NCI-H1092 (cell line): ENCODE measurements at regions not wholly inside any gene's neighbourhood (a gene's known extent, or its start where the extent isn't known, plus 50 kb on each side); places are given as distances from the start of the nearest gene placed in this dataset.

ENCODE experiments used
- DNase-seq: peaks from one replicate; lab custom pipeline; 2025; lab: John Stamatoyannopoulos, UW

GRCh38 chr3:106758459-106758858 lies 618.8 kb upstream of the CCDC54 start:
- no peak for DNase-seq

- DNase-seq = no peak
Observed at GRCh38 chr3:106759731-106760130, 617.5 kb upstream of the CCDC54 start.

DNA sequence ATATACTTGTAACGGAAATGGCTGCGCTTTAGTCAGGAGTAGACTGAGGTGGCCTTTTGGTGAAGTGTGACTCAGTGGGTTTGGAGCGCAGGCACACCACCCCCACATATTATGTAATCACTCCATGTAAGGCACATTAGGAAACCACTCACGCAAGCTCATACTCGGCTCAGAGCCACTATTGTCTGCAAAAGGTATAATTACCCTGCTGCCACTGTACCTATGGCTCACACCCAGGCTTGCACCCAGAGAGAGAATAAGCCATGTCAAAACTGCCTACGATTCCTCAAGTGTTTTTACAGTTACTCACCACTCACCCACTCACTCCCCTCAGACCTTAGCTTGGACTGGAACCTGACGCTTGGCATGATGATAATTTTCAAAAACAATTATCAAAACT lies 611.9 kb upstream of the CCDC54 start:
- no peak for DNase-seq

GRCh38 chr3:106768941-106769480 lies 608.2 kb upstream of the CCDC54 start:
- DNase-seq = no peak

GRCh38 chr3:106773795-106774194 lies 603.4 kb upstream of the CCDC54 start:
- no peak for DNase-seq

DNA sequence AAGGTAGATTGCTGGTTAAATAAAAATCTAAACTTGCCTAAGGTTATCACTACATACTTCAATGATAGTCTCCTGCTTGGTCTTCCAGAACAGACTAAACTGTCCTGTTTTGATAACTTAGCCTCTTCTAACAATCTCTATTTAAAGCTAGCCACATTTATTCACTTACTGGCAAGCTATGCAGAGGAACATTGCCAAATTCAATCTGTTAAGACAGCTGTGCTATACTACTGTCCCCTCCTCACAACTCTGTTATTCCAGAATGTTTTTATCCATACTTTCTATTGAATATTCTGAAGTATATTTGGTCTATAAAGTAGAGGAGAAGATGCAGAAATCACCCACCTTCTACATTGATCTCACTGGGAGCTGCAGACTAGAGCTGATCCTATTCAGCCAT lies 594.0 kb upstream of the CCDC54 start:
- no peak for DNase-seq

- no peak for DNase-seq
Observed at GRCh38 chr3:106789276-106789675, 588.0 kb upstream of the CCDC54 start.

GRCh38 chr3:106792716-106793115 lies 584.5 kb upstream of the CCDC54 start:
- no peak for DNase-seq

GRCh38 chr3:106794442-106794841 lies 582.8 kb upstream of the CCDC54 start:
- DNase-seq = no peak

DNA sequence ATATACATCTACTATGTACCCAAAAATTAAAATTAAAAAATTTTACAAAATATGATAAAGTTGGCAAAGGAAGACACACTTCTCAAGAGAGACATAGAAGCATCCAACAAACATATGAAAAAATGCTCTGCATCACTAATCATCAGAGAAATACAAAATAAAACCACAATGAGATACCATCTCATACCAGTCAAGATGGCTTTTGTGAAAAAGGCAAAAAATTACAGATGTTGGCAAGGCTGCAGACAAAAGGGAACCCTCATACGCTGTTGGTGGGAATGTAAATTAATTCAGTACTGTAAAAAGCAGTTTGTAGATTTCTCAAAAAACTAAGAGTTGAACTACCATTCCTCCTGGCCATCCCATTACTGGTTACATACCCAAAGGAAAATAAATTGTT lies 581.7 kb upstream of the CCDC54 start:
- DNase-seq = no peak

GRCh38 chr3:106797461-106797860 lies 579.8 kb upstream of the CCDC54 start:
- no peak for DNase-seq

- DNase-seq = no peak
Observed at GRCh38 chr3:106805625-106806024, 571.6 kb upstream of the CCDC54 start.

- no peak for DNase-seq
Observed at GRCh38 chr3:106806964-106807363, 570.3 kb upstream of the CCDC54 start.

- no peak for DNase-seq
Observed at GRCh38 chr3:106809041-106809440, 568.2 kb upstream of the CCDC54 start.

DNA sequence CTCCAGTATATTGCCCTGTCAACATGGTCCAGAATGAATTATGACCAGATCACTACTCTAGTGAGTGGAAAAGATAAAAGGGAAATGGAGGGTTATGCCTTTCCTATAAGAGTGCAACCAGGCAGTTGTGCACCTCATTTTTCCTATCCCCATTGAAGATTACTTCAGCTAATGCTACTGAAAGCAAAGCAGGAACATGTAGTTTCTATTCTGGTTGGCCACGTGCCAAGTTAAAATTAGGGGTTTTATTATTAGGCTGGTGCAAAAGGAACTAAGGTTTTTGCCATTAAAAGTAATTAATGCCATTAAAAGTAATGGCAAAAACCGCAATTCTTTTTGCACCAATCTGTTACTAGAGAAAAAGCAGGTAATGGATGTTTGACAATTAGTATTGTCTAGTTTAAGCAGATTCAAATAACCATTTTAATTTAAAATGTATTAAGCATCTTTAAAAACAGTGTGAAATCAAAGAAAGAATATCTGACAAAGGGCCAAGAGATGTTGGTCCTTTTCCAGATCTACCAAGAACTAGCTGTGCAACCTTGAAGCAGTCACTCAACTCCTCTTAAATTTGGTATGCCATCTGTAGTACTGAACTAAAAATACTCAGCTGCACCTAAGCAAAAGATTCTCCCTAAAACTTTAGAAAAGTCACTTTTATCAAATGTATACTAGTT lies 567.5 kb upstream of the CCDC54 start:
- DNase-seq = no peak

DNA sequence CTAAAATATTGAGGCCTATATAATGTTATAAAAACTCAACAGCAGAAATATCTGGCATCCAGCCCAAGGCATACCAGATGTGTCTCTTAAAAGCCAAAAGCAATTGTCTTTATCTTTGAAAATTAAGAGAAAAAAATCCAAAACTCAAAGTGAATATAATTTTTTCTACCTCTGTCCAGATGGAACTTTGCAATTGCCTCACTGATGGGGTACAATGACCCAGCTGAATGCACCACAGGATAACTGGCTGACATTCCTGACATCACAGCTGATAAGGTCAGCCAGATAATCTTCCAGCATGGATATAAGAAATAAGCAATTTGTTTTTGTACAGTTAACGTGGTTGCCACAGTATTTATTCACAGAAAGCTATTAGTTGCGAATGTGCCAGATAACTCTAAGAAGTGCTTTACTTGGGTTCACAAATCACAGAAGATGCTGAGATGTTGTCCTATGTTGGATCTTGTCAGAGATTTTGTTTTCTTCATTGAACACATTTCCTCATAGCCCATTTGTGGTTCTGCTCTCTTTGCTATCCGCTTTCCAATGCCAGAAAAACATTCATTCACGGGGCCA lies 566.9 kb upstream of the CCDC54 start:
- DNase-seq = no peak

DNA sequence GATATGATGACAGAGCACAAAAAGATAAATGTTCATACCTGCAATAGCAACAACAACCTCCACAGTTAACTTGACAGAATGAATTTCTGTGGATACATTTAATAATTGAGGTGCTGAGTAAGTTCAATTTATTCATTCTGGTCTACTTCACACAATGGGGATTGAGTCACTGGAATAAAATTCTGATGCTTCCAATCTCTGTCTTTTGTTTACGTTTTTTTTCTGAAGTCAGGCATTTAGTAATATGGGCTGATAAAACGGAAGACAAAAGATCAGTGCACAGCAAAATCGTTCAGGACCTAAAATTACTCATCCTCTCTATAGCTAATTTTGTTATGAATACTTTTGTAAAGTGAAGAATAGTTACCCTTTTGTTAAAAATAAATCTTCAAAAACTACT lies 565.9 kb upstream of the CCDC54 start:
- no peak for DNase-seq

- DNase-seq = no peak
Observed at GRCh38 chr3:106813742-106814141, 563.5 kb upstream of the CCDC54 start.

GRCh38 chr3:106814231-106814630 lies 563.0 kb upstream of the CCDC54 start:
- DNase-seq = no peak

DNA sequence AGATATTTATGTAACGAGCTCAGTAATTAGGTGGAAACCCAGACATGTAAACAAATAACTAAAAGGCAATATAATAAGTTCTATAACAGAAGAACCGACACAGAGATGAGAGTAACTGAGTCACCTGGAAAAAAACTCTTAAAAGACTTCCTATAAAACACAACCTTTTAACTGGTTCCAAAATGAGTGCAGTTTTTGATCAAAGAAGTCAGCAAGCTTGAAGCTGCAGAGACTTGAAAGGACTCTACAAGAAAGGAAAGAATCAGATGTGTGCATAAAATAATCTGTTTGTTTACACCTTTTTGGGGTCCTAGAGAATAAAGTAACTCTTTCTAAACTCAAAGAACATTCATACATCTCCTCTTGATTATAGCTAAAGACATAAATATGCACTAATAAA lies 560.4 kb upstream of the CCDC54 start:
- no peak for DNase-seq

DNA sequence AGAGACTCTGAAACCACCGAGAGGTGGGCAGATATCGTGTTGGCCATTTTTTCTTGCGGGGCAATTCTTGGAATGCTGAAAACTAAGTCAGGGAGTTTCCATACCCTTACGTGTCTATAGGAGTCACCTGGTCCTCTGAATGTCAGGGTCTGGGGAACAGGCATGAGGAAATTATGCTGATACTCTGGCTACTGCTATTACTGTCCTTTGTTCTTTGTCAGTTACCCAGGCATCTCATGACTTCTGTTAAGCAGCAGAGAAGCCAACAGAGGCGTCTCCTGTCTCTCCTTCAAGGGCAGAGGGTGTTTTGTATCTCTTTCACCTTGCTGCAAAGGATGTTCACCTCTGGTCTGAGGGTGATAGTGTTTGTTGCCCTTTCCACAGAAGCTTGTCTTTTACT lies 559.5 kb upstream of the CCDC54 start:
- DNase-seq = no peak

DNA sequence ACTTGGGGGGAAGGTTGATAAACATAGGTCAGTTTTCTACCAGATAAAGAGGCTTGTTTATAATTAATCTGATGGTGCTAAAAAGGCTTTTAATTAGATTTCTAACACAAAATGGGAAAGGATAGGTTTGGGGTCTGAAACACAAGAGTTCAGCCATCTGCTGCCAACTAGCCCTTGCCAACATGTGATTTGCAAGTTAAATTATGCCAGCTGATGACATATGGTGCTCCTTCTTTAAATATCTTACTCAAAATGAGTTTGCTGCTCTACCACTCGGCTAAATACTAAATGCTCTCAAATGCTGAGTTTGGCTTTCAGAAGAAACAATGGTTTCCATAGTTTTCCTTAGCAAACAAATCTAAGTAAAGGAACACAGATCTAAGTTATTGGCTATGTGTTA lies 557.8 kb upstream of the CCDC54 start:
- no peak for DNase-seq

- DNase-seq = no peak
Observed at GRCh38 chr3:106820726-106821362, 556.4 kb upstream of the CCDC54 start.
